Endothelial cell of umbilical vein (primary cell): ENCODE measurements at regions not wholly inside any gene's neighbourhood (a gene's known extent, or its start where the extent isn't known, plus 50 kb on each side); places are given as distances from the start of the nearest gene placed in this dataset.
"Not testable (repeated sequence)": the region's sequence is repeated elsewhere in the genome, so short reads cannot be mapped to it uniquely, and the experiment has no call there.

Source experiments
- JUN ChIP-seq: IDR thresholded peaks from 2 replicates; pipeline ENCODE4 v1.6.1; 2011; ENCODE audit warnings: borderline replicate concordance, low read depth; ENCODE audit not compliant: insufficient read length, insufficient read depth
- MYC ChIP-seq: IDR thresholded peaks from one replicate; pipeline ENCODE4 v1.6.1; 2011; ENCODE audit warnings: mild to moderate bottlenecking, low read depth, low read length
- POLR2AphosphoS5 ChIP-seq: IDR thresholded peaks from 2 replicates; pipeline ENCODE4 v1.6.1; 2012; ENCODE audit warnings: low read depth, mild to moderate bottlenecking, control low read depth, low read length, moderate library complexity; ENCODE audit not compliant: insufficient read depth
- TF ChIP-seq, protein P1 (sequence below), 2 donors: IDR thresholded peaks; 1 replicate in 1 of 2; 2 replicates in 1 of 2; pipeline ENCODE4 v1.5.1; 2011; ENCODE audit warnings: low read length in 2 of 2, mild to moderate bottlenecking in 2 of 2, moderate library complexity in 2 of 2, control low read depth in 1 of 2, inconsistent platforms in 1 of 2, low read depth in 1 of 2; ENCODE audit not compliant: insufficient read depth in 1 of 2; ENCODE audit errors: extremely low read depth in 1 of 2

DNA sequence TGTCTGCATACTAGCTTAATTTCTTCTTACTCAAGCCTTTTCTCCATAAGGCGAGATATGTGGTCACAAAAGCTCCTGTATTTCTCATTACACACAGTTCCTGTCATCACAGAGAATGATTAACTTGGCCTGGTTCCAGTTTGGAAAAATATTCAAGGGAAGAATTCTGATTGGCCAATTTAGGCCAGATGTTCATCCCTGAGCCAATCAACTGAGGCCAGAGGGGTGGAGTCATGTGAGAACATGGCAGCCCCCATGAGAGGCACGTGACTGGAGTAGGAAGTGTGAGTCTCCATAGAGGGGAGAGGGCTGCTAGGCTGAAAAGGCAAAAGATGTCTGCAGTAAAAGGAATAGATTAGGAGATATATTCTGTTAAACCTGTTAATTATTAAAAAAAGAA is 167.5 kb upstream of the FRG2C start:
- TF ChIP-seq, protein P1, sequence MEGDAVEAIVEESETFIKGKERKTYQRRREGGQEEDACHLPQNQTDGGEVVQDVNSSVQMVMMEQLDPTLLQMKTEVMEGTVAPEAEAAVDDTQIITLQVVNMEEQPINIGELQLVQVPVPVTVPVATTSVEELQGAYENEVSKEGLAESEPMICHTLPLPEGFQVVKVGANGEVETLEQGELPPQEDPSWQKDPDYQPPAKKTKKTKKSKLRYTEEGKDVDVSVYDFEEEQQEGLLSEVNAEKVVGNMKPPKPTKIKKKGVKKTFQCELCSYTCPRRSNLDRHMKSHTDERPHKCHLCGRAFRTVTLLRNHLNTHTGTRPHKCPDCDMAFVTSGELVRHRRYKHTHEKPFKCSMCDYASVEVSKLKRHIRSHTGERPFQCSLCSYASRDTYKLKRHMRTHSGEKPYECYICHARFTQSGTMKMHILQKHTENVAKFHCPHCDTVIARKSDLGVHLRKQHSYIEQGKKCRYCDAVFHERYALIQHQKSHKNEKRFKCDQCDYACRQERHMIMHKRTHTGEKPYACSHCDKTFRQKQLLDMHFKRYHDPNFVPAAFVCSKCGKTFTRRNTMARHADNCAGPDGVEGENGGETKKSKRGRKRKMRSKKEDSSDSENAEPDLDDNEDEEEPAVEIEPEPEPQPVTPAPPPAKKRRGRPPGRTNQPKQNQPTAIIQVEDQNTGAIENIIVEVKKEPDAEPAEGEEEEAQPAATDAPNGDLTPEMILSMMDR (IDR thresholded peaks at IDR 0.05; ENCODE audit: extremely low read depth in 1 of 2, insufficient read depth in 1 of 2, low read depth in 1 of 2, low read length in 2 of 2), result not testable (repeated sequence)
- TF ChIP-seq POLR2AphosphoS5, MYC, JUN: not testable (repeated sequence)
